ENCODE measurements at regions not wholly inside any gene's neighbourhood (a gene's known extent, or its start where the extent isn't known, plus 50 kb on each side); places are given as distances from the start of the nearest gene placed in this dataset.

DNA sequence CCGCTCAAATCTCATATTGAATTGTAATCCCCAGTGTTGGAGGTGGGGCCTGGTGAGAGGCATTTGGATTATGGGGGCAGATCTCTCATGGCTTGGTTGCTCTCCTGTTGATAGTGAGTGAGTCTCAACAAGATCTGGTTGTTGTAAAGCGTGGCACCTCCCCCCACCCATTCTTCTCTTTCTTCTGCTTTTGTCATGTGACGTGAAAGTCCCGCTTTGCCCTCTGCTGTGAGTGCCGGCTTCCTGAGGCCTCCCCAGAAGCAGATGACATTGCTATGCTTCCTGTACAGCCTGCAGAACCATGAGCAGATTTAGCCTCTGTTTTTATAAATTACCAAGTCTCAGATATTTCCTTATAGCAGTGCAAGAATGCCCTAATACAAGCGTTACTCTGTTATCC is 673.8 kb downstream of the ADCYAP1 start:
- no peak for TF ChIP-seq POLR2AphosphoS5 (IDR thresholded peaks at IDR 0.05; ENCODE audit: borderline replicate concordance, low read depth, low read length)
- no peak for TF ChIP-seq EZH2 (IDR thresholded peaks at IDR 0.05)
- TF ChIP-seq FOXP2 (optimal IDR thresholded peaks at IDR 0.05; ENCODE audit: control extremely low read depth, extremely low read length, insufficient read depth) = no peak
